HG03575 (cell line): ENCODE measurements at regions not wholly inside any gene's neighbourhood (a gene's known extent, or its start where the extent isn't known, plus 50 kb on each side); places are given as distances from the start of the nearest gene placed in this dataset.
"Not testable (repeated sequence)": the region's sequence is repeated elsewhere in the genome, so short reads cannot be mapped to it uniquely, and the experiment has no call there.

Experiments used
- ATAC-seq: cut with Tn5 transposase; IDR thresholded peaks from one replicate; pipeline ENCODE4 v1.9.1; 2021; ENCODE audit not compliant: unreplicated experiment, insufficient number of reproducible peaks, low FRiP score; ENCODE audit errors: extremely low read depth

DNA sequence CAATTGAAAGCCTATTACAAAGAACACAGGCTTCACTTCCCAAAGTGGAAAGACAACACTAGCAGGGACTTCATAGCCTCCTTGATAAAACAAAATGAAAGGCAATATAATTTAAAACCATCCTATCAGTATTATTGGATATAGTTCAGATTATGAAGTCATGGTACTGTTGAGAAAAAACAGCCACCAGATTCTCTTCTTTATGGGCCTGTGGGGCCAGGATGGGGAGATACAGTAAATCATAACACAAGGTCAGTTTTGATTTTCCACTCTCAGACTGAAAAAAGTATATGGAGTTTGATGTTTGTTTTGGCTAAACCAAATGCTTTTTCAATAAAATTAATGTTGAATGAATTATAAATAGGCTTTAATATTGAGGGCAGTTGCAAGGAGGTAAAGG is 129.1 kb downstream of the BCL2L11 start:
- no peak for ATAC-seq

DNA sequence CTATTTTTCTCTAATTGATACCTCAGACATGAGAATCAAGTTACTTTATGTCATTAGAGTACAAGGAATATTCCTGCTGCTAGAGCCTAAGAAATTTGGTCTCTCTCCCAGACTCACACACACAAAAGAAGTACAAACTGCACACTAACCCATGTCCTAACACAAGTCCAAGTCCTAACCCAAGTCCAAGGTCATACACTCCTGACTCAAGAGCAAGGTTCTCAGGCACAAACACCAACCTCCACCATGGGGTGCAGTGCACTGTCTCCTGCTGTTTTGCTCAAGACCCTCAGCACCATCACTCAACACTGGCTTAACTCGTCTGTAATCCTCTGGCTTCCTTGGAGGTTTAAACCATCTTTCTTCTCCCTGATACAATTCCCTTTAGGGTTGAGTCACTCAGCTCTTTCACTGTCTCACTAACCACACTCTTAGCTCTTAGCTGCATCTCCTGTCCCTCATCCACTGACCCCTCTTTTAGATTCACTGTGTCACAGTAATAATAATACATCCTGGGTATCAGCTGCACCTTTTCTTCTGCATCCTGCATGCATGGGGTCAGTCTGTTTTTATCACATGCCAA is 129.8 kb downstream of the BCL2L11 start:
- no peak for ATAC-seq

DNA sequence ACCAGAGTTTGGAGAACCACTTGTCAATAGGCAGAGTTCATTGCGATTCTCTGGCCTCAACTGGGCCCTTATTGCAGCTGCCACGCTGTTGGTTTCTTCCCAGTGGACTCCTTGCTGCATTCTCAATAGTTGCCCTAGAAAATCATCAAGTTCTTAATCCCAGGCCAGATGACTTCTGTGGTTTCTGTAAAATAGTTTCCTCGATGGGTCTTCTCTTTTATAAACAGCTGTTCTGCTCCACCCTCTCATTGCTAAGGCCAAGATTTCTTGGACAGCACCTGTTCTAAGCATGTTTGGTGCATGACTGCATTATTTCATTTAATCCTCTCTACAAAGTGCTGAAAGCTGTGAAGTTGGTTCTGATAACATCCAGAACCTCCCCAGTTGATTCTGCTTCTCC is 131.0 kb downstream of the BCL2L11 start:
- ATAC-seq = no peak

DNA sequence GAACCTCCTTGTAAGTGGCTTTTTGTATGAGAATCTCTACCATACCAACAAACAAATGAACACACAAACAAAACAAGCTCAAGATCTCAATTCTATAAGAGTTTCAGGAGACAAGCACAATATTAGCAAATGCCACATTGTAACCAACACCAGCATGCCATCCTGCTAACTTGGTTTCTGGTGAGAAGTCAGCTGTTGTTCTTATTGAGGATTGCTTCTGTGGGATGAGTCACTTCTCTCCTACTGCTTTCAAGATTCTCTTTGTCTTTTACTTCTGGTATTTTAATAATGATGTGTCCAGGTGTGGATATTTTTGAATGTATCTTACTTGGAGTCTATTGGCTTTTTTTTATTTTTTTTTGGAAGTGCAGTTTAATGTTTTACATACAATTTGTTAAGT is 131.7 kb downstream of the BCL2L11 start:
- no peak for ATAC-seq

- ATAC-seq = not testable (repeated sequence)
Observed at GRCh38 chr2:111254916-111255315, 134.2 kb downstream of the BCL2L11 start.

DNA sequence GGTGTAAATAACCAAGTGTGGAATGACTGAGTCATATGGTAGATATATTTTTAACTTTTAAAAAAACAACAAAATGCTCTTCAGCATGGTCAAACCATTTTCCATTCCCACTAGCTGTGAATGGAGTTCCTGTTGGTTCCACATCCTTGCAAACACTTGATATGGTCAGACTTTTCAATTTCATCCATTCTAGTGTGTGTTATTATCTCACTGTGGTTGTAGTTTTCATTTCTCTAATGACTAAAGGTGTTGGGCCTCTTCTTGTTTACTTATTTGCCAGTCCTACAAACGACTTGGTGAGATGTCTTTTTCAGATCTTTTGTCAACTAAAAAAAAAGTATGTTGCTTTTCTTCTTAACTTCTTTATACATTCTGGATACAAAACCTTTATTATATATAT is 135.9 kb downstream of the BCL2L11 start:
- ATAC-seq = not testable (repeated sequence)

DNA sequence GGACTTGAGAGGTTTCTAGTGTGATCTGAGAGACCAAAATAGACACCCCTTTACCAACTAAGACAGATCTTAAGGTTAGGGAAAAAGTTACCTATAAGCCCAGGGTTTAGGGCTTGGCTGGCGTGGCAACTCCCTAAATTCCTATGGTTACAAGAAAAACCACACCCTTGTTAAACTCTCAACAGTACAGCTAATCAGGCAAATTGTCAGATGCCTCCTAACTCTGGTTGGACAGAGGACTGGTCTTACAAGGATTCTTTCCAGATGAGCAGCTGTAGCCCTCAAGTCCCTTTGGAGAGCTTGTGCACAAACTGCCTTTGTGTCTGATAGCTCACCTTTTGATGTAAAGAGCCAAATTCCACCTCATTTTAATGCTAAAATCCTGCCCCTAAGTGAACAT is 136.9 kb downstream of the BCL2L11 start:
- not testable (repeated sequence) for ATAC-seq

- ATAC-seq = not testable (repeated sequence)
Observed at GRCh38 chr2:111258318-111258717, 137.6 kb downstream of the BCL2L11 start.

- ATAC-seq = not testable (repeated sequence)
Observed at GRCh38 chr2:111262627-111263379, 142.1 kb downstream of the BCL2L11 start.

GRCh38 chr2:111263380-111264017 is 142.8 kb downstream of the BCL2L11 start:
- ATAC-seq = not testable (repeated sequence)

DNA sequence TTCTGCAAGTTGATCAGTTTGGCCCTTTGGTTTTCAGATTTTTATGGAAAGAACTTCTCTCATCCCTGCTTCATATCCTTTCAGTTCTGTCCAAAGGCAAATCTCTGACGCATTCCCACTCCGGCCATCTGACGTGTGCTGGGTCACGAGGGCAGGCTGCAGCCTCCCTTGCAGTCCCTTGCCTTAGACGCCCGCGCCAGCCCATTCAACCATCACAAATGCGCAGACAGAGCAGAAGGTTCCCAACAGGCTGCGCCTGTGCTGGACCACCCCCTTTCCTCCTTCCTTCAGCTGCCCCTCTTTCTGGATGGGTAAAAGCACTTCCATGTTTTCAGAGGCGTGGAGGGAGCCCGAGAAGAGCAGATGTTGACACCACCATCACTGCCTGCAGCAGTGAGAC is 144.2 kb downstream of the BCL2L11 start:
- not testable (repeated sequence) for ATAC-seq

- not testable (repeated sequence) for ATAC-seq
Observed at GRCh38 chr2:111266556-111266955, 145.8 kb downstream of the BCL2L11 start.

- ATAC-seq = not testable (repeated sequence)
Observed at GRCh38 chr2:111267038-111267437, 146.3 kb downstream of the BCL2L11 start.

DNA sequence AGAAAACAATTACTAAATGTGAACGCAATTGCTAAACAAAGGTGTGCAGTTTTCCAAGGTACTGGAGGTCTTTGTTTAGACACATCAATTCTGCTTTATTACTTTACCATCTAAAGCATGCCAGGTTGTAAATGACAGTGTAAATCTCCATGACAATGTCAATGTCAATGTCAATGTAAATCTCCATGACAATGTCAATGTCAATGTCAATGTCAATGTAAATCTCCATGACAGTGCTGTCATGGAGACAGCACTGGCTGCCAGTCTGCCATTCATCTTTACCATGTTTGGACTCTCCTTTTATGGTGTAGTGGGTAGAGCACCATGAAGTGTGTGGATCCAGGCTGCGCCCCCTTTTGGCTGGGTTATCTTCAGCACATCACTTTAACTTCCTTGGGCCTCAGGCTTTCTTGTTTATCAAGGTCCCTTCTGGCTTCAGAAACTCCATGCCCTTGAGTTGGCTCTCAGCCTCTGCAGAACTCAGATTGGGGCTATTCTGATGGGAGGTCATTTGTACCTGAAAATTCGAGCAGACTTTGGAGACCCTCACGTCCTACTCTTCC is 149.1 kb downstream of the BCL2L11 start:
- ATAC-seq = not testable (repeated sequence)

GRCh38 chr2:111270569-111270968 is 149.9 kb downstream of the BCL2L11 start:
- not testable (repeated sequence) for ATAC-seq

- not testable (repeated sequence) for ATAC-seq
Observed at GRCh38 chr2:111271647-111272304, 151.1 kb downstream of the BCL2L11 start.

GRCh38 chr2:111273007-111273406 is 152.3 kb downstream of the BCL2L11 start:
- ATAC-seq = not testable (repeated sequence)

GRCh38 chr2:111275047-111275853 is 154.5 kb downstream of the BCL2L11 start:
- not testable (repeated sequence) for ATAC-seq

GRCh38 chr2:111275854-111276171 is 155.1 kb downstream of the BCL2L11 start:
- ATAC-seq = not testable (repeated sequence)
